ENCODE measurements at regions not wholly inside any gene's neighbourhood (a gene's known extent, or its start where the extent isn't known, plus 50 kb on each side); places are given as distances from the start of the nearest gene placed in this dataset.

GRCh38 chr3:162285259-162285658, 788.7 kb downstream of the OTOL1 start:
- no peak overlapping the region for H3K27ac Mint-ChIP-seq
- no peaks in the 10 kb centered on the region for H3K36me3 Mint-ChIP-seq (ENCODE audit: low read depth)
- peaks cover 11% of the 10 kb centered on the region for H3K4me1 Mint-ChIP-seq
- H3K27me3 Mint-ChIP-seq (ENCODE audit: low read depth), result no peaks in the 10 kb centered on the region
- TF ChIP-seq CTCF (IDR thresholded peaks at IDR 0.05; ENCODE audit: unreplicated experiment in 3 of 3), result no peak
- H3K9me3 Mint-ChIP-seq, result peaks cover 8% of the 10 kb centered on the region
- H3K4me3 Mint-ChIP-seq, result no peak overlapping the region

- Mint-ChIP-seq H3K27ac (no peak overlapping the region), H3K36me3 (ENCODE audit: low read depth) (no peaks in the 10 kb centered on the region), H3K9me3 (peaks cover 3% of the 10 kb centered on the region), H3K4me1 (peaks cover 11% of the 10 kb centered on the region), H3K27me3 (ENCODE audit: low read depth) (no peaks in the 10 kb centered on the region), H3K4me3 (no peak overlapping the region)
- no peak for TF ChIP-seq CTCF (IDR thresholded peaks at IDR 0.05; ENCODE audit: unreplicated experiment in 3 of 3)
These were observed 791.0 kb downstream of the OTOL1 start for GRCh38 chr3:162287600-162287999.

- Mint-ChIP-seq H3K27me3 (ENCODE audit: low read depth) (no peaks in the 10 kb centered on the region), H3K4me3 (no peak overlapping the region), H3K27ac (no peak overlapping the region), H3K4me1 (no peaks in the 10 kb centered on the region), H3K9me3 (peaks cover 3% of the 10 kb centered on the region), H3K36me3 (ENCODE audit: low read depth) (no peaks in the 10 kb centered on the region)
- TF ChIP-seq CTCF (IDR thresholded peaks at IDR 0.05; ENCODE audit: unreplicated experiment in 3 of 3), result no peak
These were observed 795.8 kb downstream of the OTOL1 start for GRCh38 chr3:162292409-162292808.

GRCh38 chr3:162295323-162295983, 798.8 kb downstream of the OTOL1 start:
- Mint-ChIP-seq H3K27ac (no peak overlapping the region), H3K4me3 (no peak overlapping the region), H3K9me3 (peaks cover 3% of the 10 kb centered on the region), H3K36me3 (ENCODE audit: low read depth) (no peaks in the 10 kb centered on the region), H3K27me3 (ENCODE audit: low read depth) (no peaks in the 10 kb centered on the region), H3K4me1 (no peaks in the 10 kb centered on the region)
- TF ChIP-seq CTCF (IDR thresholded peaks at IDR 0.05; ENCODE audit: unreplicated experiment in 3 of 3), result no peak

GRCh38 chr3:162302983-162303624, 806.5 kb downstream of the OTOL1 start:
- no peaks in the 10 kb centered on the region for H3K9me3 Mint-ChIP-seq
- H3K4me1 Mint-ChIP-seq, result no peaks in the 10 kb centered on the region
- H3K27ac Mint-ChIP-seq, result no peak overlapping the region

More at GRCh38 chr3:162302983-162303624, 806.5 kb downstream of the OTOL1 start:
- H3K4me3 Mint-ChIP-seq, result no peak overlapping the region
- no peak for TF ChIP-seq CTCF (IDR thresholded peaks at IDR 0.05; ENCODE audit: unreplicated experiment in 3 of 3)
- no peaks in the 10 kb centered on the region for H3K27me3 Mint-ChIP-seq (ENCODE audit: low read depth)
- H3K36me3 Mint-ChIP-seq (ENCODE audit: low read depth), result no peaks in the 10 kb centered on the region

Data from nephron (organoid).